ENCODE measurements at regions not wholly inside any gene's neighbourhood (a gene's known extent, or its start where the extent isn't known, plus 50 kb on each side); places are given as distances from the start of the nearest gene placed in this dataset.
"Not testable (repeated sequence)": the region's sequence is repeated elsewhere in the genome, so short reads cannot be mapped to it uniquely, and the experiment has no call there.

- H3K27me3 Mint-ChIP-seq; H3K4me3 Mint-ChIP-seq (ENCODE audit: low read depth); H3K4me1 Mint-ChIP-seq (ENCODE audit: low read depth); H3K27ac Mint-ChIP-seq; H3K36me3 Mint-ChIP-seq (ENCODE audit: insufficient read depth); DNase-seq (ENCODE audit: low spot score, unreplicated experiment): not testable (repeated sequence)
- H3K9me3 Mint-ChIP-seq (ENCODE audit: low read depth): peaks cover 43% of the 10 kb centered on the region
Observed at GRCh38 chr14:106774889-106775480, 1248.6 kb downstream of the TMEM121 start.

- no peak for DNase-seq (ENCODE audit: low spot score, unreplicated experiment)
- Mint-ChIP-seq H3K27ac (no peak overlapping the region), H3K4me1 (ENCODE audit: low read depth) (no peaks in the 10 kb centered on the region), H3K27me3 (no peaks in the 10 kb centered on the region), H3K9me3 (ENCODE audit: low read depth) (peaks cover 50% of the 10 kb centered on the region), H3K4me3 (ENCODE audit: low read depth) (no peak overlapping the region), H3K36me3 (ENCODE audit: insufficient read depth) (no peaks in the 10 kb centered on the region)
- no peak for TF ChIP-seq CTCF (IDR thresholded peaks at IDR 0.05; ENCODE audit: unreplicated experiment)
Observed at GRCh38 chr14:106776395-106776983, 1250.1 kb downstream of the TMEM121 start.

- Mint-ChIP-seq H3K9me3 (ENCODE audit: low read depth) (peaks cover 59% of the 10 kb centered on the region), H3K4me1 (ENCODE audit: low read depth) (no peaks in the 10 kb centered on the region), H3K27me3 (no peaks in the 10 kb centered on the region), H3K36me3 (ENCODE audit: insufficient read depth) (no peaks in the 10 kb centered on the region), H3K4me3 (ENCODE audit: low read depth) (no peak overlapping the region), H3K27ac (no peak overlapping the region)
- DNase-seq (ENCODE audit: low spot score, unreplicated experiment): no peak
- no peak for TF ChIP-seq CTCF (IDR thresholded peaks at IDR 0.05; ENCODE audit: unreplicated experiment)
Observed at GRCh38 chr14:106778986-106779385, 1252.6 kb downstream of the TMEM121 start.

GRCh38 chr14:106786697-106787096 lies 1260.3 kb downstream of the TMEM121 start:
- H3K4me3 Mint-ChIP-seq (ENCODE audit: low read depth): no peak overlapping the region
- no peak overlapping the region for H3K27ac Mint-ChIP-seq
- H3K36me3 Mint-ChIP-seq (ENCODE audit: insufficient read depth): peaks cover 3% of the 10 kb centered on the region
- no peaks in the 10 kb centered on the region for H3K27me3 Mint-ChIP-seq
- H3K4me1 Mint-ChIP-seq (ENCODE audit: low read depth): no peaks in the 10 kb centered on the region
- TF ChIP-seq CTCF (IDR thresholded peaks at IDR 0.05; ENCODE audit: unreplicated experiment): no peak
- peaks cover 58% of the 10 kb centered on the region for H3K9me3 Mint-ChIP-seq (ENCODE audit: low read depth)
- no peak for DNase-seq (ENCODE audit: low spot score, unreplicated experiment)

GRCh38 chr14:106787626-106788025 lies 1261.2 kb downstream of the TMEM121 start:
- TF ChIP-seq CTCF (IDR thresholded peaks at IDR 0.05; ENCODE audit: unreplicated experiment): no peak
- Mint-ChIP-seq H3K36me3 (ENCODE audit: insufficient read depth) (peaks cover 3% of the 10 kb centered on the region), H3K4me1 (ENCODE audit: low read depth) (no peaks in the 10 kb centered on the region), H3K27me3 (no peaks in the 10 kb centered on the region), H3K27ac (no peak overlapping the region), H3K9me3 (ENCODE audit: low read depth) (peaks cover 59% of the 10 kb centered on the region), H3K4me3 (ENCODE audit: low read depth) (no peak overlapping the region)
- no peak for DNase-seq (ENCODE audit: low spot score, unreplicated experiment)

- DNase-seq (ENCODE audit: low spot score, unreplicated experiment): no peak
- peaks cover 57% of the 10 kb centered on the region for H3K9me3 Mint-ChIP-seq (ENCODE audit: low read depth)
- no peak for TF ChIP-seq CTCF (IDR thresholded peaks at IDR 0.05; ENCODE audit: unreplicated experiment)
- H3K27ac Mint-ChIP-seq: no peak overlapping the region
- peaks cover 3% of the 10 kb centered on the region for H3K36me3 Mint-ChIP-seq (ENCODE audit: insufficient read depth)
- H3K4me3 Mint-ChIP-seq (ENCODE audit: low read depth): no peak overlapping the region
- no peaks in the 10 kb centered on the region for H3K4me1 Mint-ChIP-seq (ENCODE audit: low read depth)
- no peaks in the 10 kb centered on the region for H3K27me3 Mint-ChIP-seq
Observed at GRCh38 chr14:106788534-106788933, 1262.2 kb downstream of the TMEM121 start.

Data from progenitor cell of endocrine pancreas (in vitro differentiated cells).